Left renal pelvis (tissue), 4 donors: ENCODE measurements at regions not wholly inside any gene's neighbourhood (a gene's known extent, or its start where the extent isn't known, plus 50 kb on each side); places are given as distances from the start of the nearest gene placed in this dataset.
"Not testable (repeated sequence)": the region's sequence is repeated elsewhere in the genome, so short reads cannot be mapped to it uniquely, and the experiment has no call there.

ENCODE experiments used
- DNase-seq, 4 donors: peaks; one replicate each; pipeline ENCODE4 v3.0.0-alpha.2; 2013; ENCODE audit warnings: low read depth in 4 of 4, low spot score in 3 of 4

- DNase-seq, result not testable (repeated sequence)
Measured at GRCh38 chr16:88261814-88262605, 120.7 kb upstream of the ZNF469 start.

GRCh38 chr16:88262858-88263563 is 119.7 kb upstream of the ZNF469 start:
- DNase-seq, result not testable (repeated sequence)

GRCh38 chr16:88263681-88264287 is 119.0 kb upstream of the ZNF469 start:
- DNase-seq, result not testable (repeated sequence)

- peak in 2 of 4 donors; percentile 29 to 45 for DNase-seq
Measured at GRCh38 chr16:88264641-88265285, 118.0 kb upstream of the ZNF469 start.

GRCh38 chr16:88265286-88265938 is 117.3 kb upstream of the ZNF469 start:
- not testable (repeated sequence) for DNase-seq

- not testable (repeated sequence) for DNase-seq
Measured at GRCh38 chr16:88266036-88266435, 116.7 kb upstream of the ZNF469 start.

- not testable (repeated sequence) for DNase-seq
Measured at GRCh38 chr16:88266935-88267551, 115.7 kb upstream of the ZNF469 start.

GRCh38 chr16:88268186-88268970 is 114.4 kb upstream of the ZNF469 start:
- not testable (repeated sequence) for DNase-seq

GRCh38 chr16:88270171-88270790 is 112.5 kb upstream of the ZNF469 start:
- not testable (repeated sequence) for DNase-seq

GRCh38 chr16:88271296-88271695 is 111.5 kb upstream of the ZNF469 start:
- DNase-seq, result not testable (repeated sequence)

- not testable (repeated sequence) for DNase-seq
Measured at GRCh38 chr16:88271776-88272175, 111.0 kb upstream of the ZNF469 start.

GRCh38 chr16:88272437-88272836 is 110.3 kb upstream of the ZNF469 start:
- not testable (repeated sequence) for DNase-seq

GRCh38 chr16:88274126-88274750 is 108.5 kb upstream of the ZNF469 start:
- DNase-seq, result not testable (repeated sequence)

GRCh38 chr16:88274847-88275246 is 107.9 kb upstream of the ZNF469 start:
- no peak for DNase-seq

- DNase-seq, result not testable (repeated sequence)
Measured at GRCh38 chr16:88275336-88276122, 107.2 kb upstream of the ZNF469 start.

GRCh38 chr16:88276123-88276588 is 106.6 kb upstream of the ZNF469 start:
- not testable (repeated sequence) for DNase-seq

GRCh38 chr16:88276591-88276990 is 106.2 kb upstream of the ZNF469 start:
- DNase-seq, result no peak
